HG03159 (cell line): ENCODE measurements at regions not wholly inside any gene's neighbourhood (a gene's known extent, or its start where the extent isn't known, plus 50 kb on each side); places are given as distances from the start of the nearest gene placed in this dataset.
"Not testable (repeated sequence)": the region's sequence is repeated elsewhere in the genome, so short reads cannot be mapped to it uniquely, and the experiment has no call there.

ENCODE experiments used
- ATAC-seq: cut with Tn5 transposase; IDR thresholded peaks from one replicate; pipeline ENCODE4 v1.9.1; 2021; ENCODE audit warnings: mild to moderate bottlenecking, moderate library complexity; ENCODE audit not compliant: unreplicated experiment

GRCh38 chr7:138308136-138308535 lies 151.9 kb upstream of the TRIM24 start:
- ATAC-seq: no peak

- ATAC-seq: no peak
These were observed 150.9 kb upstream of the TRIM24 start for GRCh38 chr7:138309186-138309585.

- no peak for ATAC-seq
These were observed 146.3 kb upstream of the TRIM24 start for GRCh38 chr7:138313829-138314178.

- ATAC-seq: peak; percentile 98
These were observed 143.5 kb upstream of the TRIM24 start for GRCh38 chr7:138316421-138317043.

- no peak for ATAC-seq
These were observed 142.9 kb upstream of the TRIM24 start for GRCh38 chr7:138317044-138317596.

- ATAC-seq: no peak
These were observed 135.1 kb upstream of the TRIM24 start for GRCh38 chr7:138324941-138325340.

- no peak for ATAC-seq
These were observed 134.6 kb upstream of the TRIM24 start for GRCh38 chr7:138325434-138325833.

GRCh38 chr7:138328215-138328614 lies 131.8 kb upstream of the TRIM24 start:
- no peak for ATAC-seq

GRCh38 chr7:138332850-138333249 lies 127.2 kb upstream of the TRIM24 start:
- not testable (repeated sequence) for ATAC-seq

- ATAC-seq: no peak
These were observed 121.7 kb upstream of the TRIM24 start for GRCh38 chr7:138338361-138338760.

GRCh38 chr7:138339229-138339628 lies 120.8 kb upstream of the TRIM24 start:
- not testable (repeated sequence) for ATAC-seq

- no peak for ATAC-seq
These were observed 117.1 kb upstream of the TRIM24 start for GRCh38 chr7:138342990-138343389.

GRCh38 chr7:138345567-138345966 lies 114.5 kb upstream of the TRIM24 start:
- ATAC-seq: no peak

- no peak for ATAC-seq
These were observed 113.1 kb upstream of the TRIM24 start for GRCh38 chr7:138346975-138347374.

GRCh38 chr7:138349841-138350700 lies 110.0 kb upstream of the TRIM24 start:
- no peak for ATAC-seq

GRCh38 chr7:138350701-138351357 lies 109.2 kb upstream of the TRIM24 start:
- no peak for ATAC-seq

- no peak for ATAC-seq
These were observed 107.2 kb upstream of the TRIM24 start for GRCh38 chr7:138352570-138353461.

- ATAC-seq: no peak
These were observed 106.0 kb upstream of the TRIM24 start for GRCh38 chr7:138354066-138354465.

- ATAC-seq: no peak
These were observed 104.8 kb upstream of the TRIM24 start for GRCh38 chr7:138355254-138355653.

- ATAC-seq: no peak
These were observed 101.2 kb upstream of the TRIM24 start for GRCh38 chr7:138358850-138359341.
